K562 (cell line): ENCODE measurements at regions not wholly inside any gene's neighbourhood (a gene's known extent, or its start where the extent isn't known, plus 50 kb on each side); places are given as distances from the start of the nearest gene placed in this dataset.

Source experiments
- ATAC-seq: fragments of 200-7000 bp; cut with Tn5 transposase; 3 replicates; pipeline ENCODE4 v1.9.1; 2020; ENCODE audit warnings: moderate library complexity
- BruUV-seq: library from RNA; stranded (reverse); fragments of 400-500 nt; replicated peaks from 2 replicates; lab custom pipeline; 2021; lab: Mats Ljungman, UMichigan
- CTCF ChIA-PET: fragments of 300-600 bp; formaldehyde crosslinking; extraction: SDS; loops from one replicate; lab custom pipeline; 2021; ENCODE audit warnings: low intra/inter-chr PET ratio; lab: Yijun Ruan, JAX
- POLR2A ChIA-PET: fragments of 300-600, 350-650 bp; sonication (Branson Sonifier 250); formaldehyde crosslinking; extraction: SDS; loops from one replicate; lab custom pipeline; 2021; ENCODE audit warnings: antibody characterized with exemption, inconsistent platforms; lab: Yijun Ruan, JAX
- DNase-seq, 4 experiments: peaks; one replicate each; pipeline versions ENCODE4 v3.0.0 to v3.0.0-alpha.2; 2011 to 2018; ENCODE audit warnings: low spot score in 3 of 4, mixed read lengths in 3 of 4; ENCODE audit errors: extremely low read depth in 1 of 4
- FAIRE-seq: peaks from 2 replicates; lab custom pipeline; 2011; peaks lifted over from hg19 to GRCh38; lab: Jason Lieb, UNC
- H2AFZ ChIP-seq: 2 replicates; pipeline ENCODE4 v1.6.0; 2011; ENCODE audit warnings: low read depth, low read length, control low read depth, inconsistent platforms
- H3K27ac ChIP-seq: fragments of 200-600 bp; 3 replicates; pipeline ENCODE4 v1.8.0; 2011; ENCODE audit warnings: low read depth, mild to moderate bottlenecking, control low read depth, inconsistent platforms, low read length, moderate library complexity, mixed read lengths; ENCODE audit errors: extremely low read depth
- H3K27me3 ChIP-seq, 2 experiments: fragments of 300-600 bp in 1 of 2; 2 replicates in 1 of 2; 3 replicates in 1 of 2; pipeline versions ENCODE4 v1.6.0 to v1.8.0; 2011; ENCODE audit warnings: inconsistent platforms in 2 of 2, low read length in 2 of 2, mild to moderate bottlenecking in 1 of 2, mixed read lengths in 1 of 2, moderate library complexity in 1 of 2; ENCODE audit not compliant: control insufficient read depth in 2 of 2, insufficient read depth in 2 of 2
- H3K36me3 ChIP-seq: fragments of 300-600 bp; 3 replicates; pipeline ENCODE4 v1.8.0; 2011; ENCODE audit warnings: mild to moderate bottlenecking, low read length, inconsistent platforms; ENCODE audit not compliant: control insufficient read depth, insufficient read depth
- H3K4me1 ChIP-seq, 2 experiments: fragments of 200-600 bp in 1 of 2; replicated peaks in 1 of 2; 2 replicates in 1 of 2; 3 replicates in 1 of 2; pipeline versions ENCODE4 v1.5.1 to v1.8.0; 2011; ENCODE audit warnings: inconsistent platforms in 2 of 2, low read length in 2 of 2, mild to moderate bottlenecking in 1 of 2, mixed read lengths in 1 of 2, moderate library complexity in 1 of 2; ENCODE audit not compliant: control insufficient read depth in 2 of 2, insufficient read depth in 2 of 2
- H3K4me2 ChIP-seq: 2 replicates; pipeline ENCODE4 v1.6.1; 2011; ENCODE audit warnings: low read length, control low read depth, inconsistent platforms, mixed read lengths; ENCODE audit not compliant: insufficient read depth
- H3K4me3 ChIP-seq: fragments of 200-600 bp; sonication (generic), shearing (Covaris generic); 2 replicates; pipeline ENCODE4 v1.5.1; 2016; ENCODE audit warnings: control low read depth, inconsistent platforms
- H3K79me2 ChIP-seq: fragments of 200-600 bp; 3 replicates; pipeline ENCODE4 v1.8.0; 2011; ENCODE audit warnings: low read length, inconsistent platforms; ENCODE audit not compliant: control insufficient read depth, insufficient read depth
- H3K9ac ChIP-seq, 2 experiments: 2 replicates each; pipeline versions ENCODE4 v1.6.0 to v1.6.1; 2011; ENCODE audit warnings: low read depth in 2 of 2, low read length in 2 of 2, control low read depth in 1 of 2, inconsistent platforms in 1 of 2, mild to moderate bottlenecking in 1 of 2, mixed read lengths in 1 of 2; ENCODE audit not compliant: insufficient read depth in 1 of 2
- H3K9me1 ChIP-seq: one replicate; pipeline ENCODE4 v1.6.0; 2011; ENCODE audit warnings: inconsistent platforms, mild to moderate bottlenecking, low read length, moderate library complexity; ENCODE audit not compliant: control insufficient read depth, insufficient read depth
- H3K9me3 ChIP-seq: replicated peaks from 2 replicates; pipeline ENCODE4 v1.5.1; 2011; ENCODE audit warnings: low read depth, low read length, inconsistent platforms; ENCODE audit not compliant: control insufficient read depth, insufficient read depth
- H4K20me1 ChIP-seq: replicated peaks from 2 replicates; pipeline ENCODE4 v1.6.1; 2011; ENCODE audit warnings: low read length, inconsistent platforms, mixed read lengths; ENCODE audit not compliant: control insufficient read depth, insufficient read depth
- ADNP ChIP-seq: fragments of 200-800 bp; sonication (Bioruptor generic); IDR thresholded peaks from 2 replicates; pipeline ENCODE4 v1.6.1; 2016; ENCODE audit warnings: missing genetic modification characterization, missing compliant biosample characterization
- BACH1 ChIP-seq: fragments of 200-800 bp; sonication (Bioruptor generic); IDR thresholded peaks from 2 replicates; pipeline ENCODE4 v1.6.1; 2016; ENCODE audit warnings: missing genetic modification characterization, missing compliant biosample characterization
- CTCFL ChIP-seq: IDR thresholded peaks from 2 replicates; pipeline ENCODE4 v1.6.1; 2011; ENCODE audit warnings: borderline replicate concordance, low read depth, mild to moderate bottlenecking, moderate library complexity, low read length; ENCODE audit not compliant: insufficient read depth, poor library complexity, severe bottlenecking
- DDX20 ChIP-seq: fragments of 450-650 bp; IDR thresholded peaks from 2 replicates; pipeline ENCODE4 v1.6.1; 2016; ENCODE audit warnings: missing genetic modification characterization, low read depth, mild to moderate bottlenecking, missing compliant biosample characterization, moderate library complexity
- HMBOX1 ChIP-seq: sonication (generic); IDR thresholded peaks from 2 replicates; pipeline ENCODE4 v1.6.1; 2016
- MTA3 ChIP-seq: fragments of 450-650 bp; formaldehyde crosslinking; IDR thresholded peaks from 2 replicates; pipeline ENCODE4 v1.6.1; 2017; ENCODE audit warnings: mild to moderate bottlenecking, borderline replicate concordance
- PTTG1 ChIP-seq: fragments of 450-650 bp; IDR thresholded peaks from 2 replicates; pipeline ENCODE4 v1.6.1; 2016; ENCODE audit warnings: low read depth, mild to moderate bottlenecking, missing genetic modification characterization, missing compliant biosample characterization
- RBBP5 ChIP-seq: fragments of 200-600 bp; sonication (generic); IDR thresholded peaks from 2 replicates; pipeline ENCODE4 v1.6.1; 2012; ENCODE audit warnings: borderline replicate concordance, mild to moderate bottlenecking, low read length, control low read depth, inconsistent platforms; ENCODE audit not compliant: insufficient read depth, poor library complexity, severe bottlenecking
- SMARCC2 ChIP-seq: fragments of 450-650 bp; IDR thresholded peaks from 2 replicates; pipeline ENCODE4 v1.6.1; 2017; ENCODE audit warnings: antibody characterized with exemption, moderate library complexity, mild to moderate bottlenecking, low read depth
- SRF ChIP-seq, 2 experiments: fragments of 250-450, 450-650 bp in 1 of 2; sonication (Bioruptor Pico) in 1 of 2; sonication (generic) in 1 of 2; formaldehyde crosslinking; IDR thresholded peaks; 2 replicates each; pipeline versions ENCODE4 v1.5.0 to v1.5.1; 2020 to 2022; ENCODE audit warnings: mild to moderate bottlenecking in 1 of 2, missing genetic modification reagents in 1 of 2
- U2AF1 ChIP-seq: fragments of 200-400 bp; formaldehyde crosslinking; optimal IDR thresholded peaks from 2 replicates; pipeline ENCODE3; 2017; ENCODE audit warnings: mild to moderate bottlenecking, low read depth, low read length, moderate library complexity
- XRCC4 ChIP-seq: IDR thresholded peaks from one replicate; pipeline ENCODE4 v1.6.1; 2011; ENCODE audit not compliant: insufficient read depth, insufficient read length; ENCODE audit errors: extremely low read depth
- ZNF175 ChIP-seq: fragments of 200-800 bp; sonication (Bioruptor generic); IDR thresholded peaks from 2 replicates; pipeline ENCODE4 v1.6.1; 2016; ENCODE audit warnings: low read depth, mild to moderate bottlenecking, missing genetic modification characterization, missing compliant biosample characterization
- ZNF589 ChIP-seq: fragments of 200-800 bp; sonication (Bioruptor generic); IDR thresholded peaks from 2 replicates; pipeline ENCODE4 v1.6.1; 2016; ENCODE audit warnings: low read depth, missing genetic modification characterization, missing compliant biosample characterization
- ZNF780A ChIP-seq: fragments of 250-450 bp; sonication (Bioruptor Pico); IDR thresholded peaks from 2 replicates; pipeline ENCODE4 v1.5.0; 2021; ENCODE audit warnings: mild to moderate bottlenecking
- WGBS: fragments of 100-300 bp; shearing (Covaris generic); methylation state at CpG from one replicate; pipeline ENCODE4 v1.1.6; 2016; ENCODE audit warnings: low coverage, mixed read lengths; ENCODE audit not compliant: insufficient coverage; ENCODE audit errors: missing lambda C conversion rate; 5-methylcytosine and 5-hydroxymethylcytosine counted together
- in situ Hi-C: fragments of 300-500 bp; cut with MboI; formaldehyde crosslinking; loops from 4 replicates; pipeline ENCODE4 v1.15.0; 2018; ENCODE audit warnings: inconsistent platforms, mixed read lengths
- intact Hi-C: fragments of 100-400 bp; cut with micrococcal nuclease; formaldehyde crosslinking; loops from 2 replicates; pipeline ENCODE4 v1.14.2; 2022

GRCh38 chr14:97827746-97828145 lies 1030.6 kb downstream of the VRK1 start (continued):
- TF ChIP-seq BACH1 (tag) (no peak), XRCC4 (no peak), SMARCC2 (no peak)

GRCh38 chr14:97832776-97833175 lies 1035.6 kb downstream of the VRK1 start:
- Histone ChIP-seq H3K4me3 (no peak overlapping the region), H3K9me3 (no peaks in the 10 kb centered on the region), H2AFZ (no peak overlapping the region), H3K4me1 (no peaks in the 10 kb centered on the region), H3K4me2 (no peak overlapping the region), H3K9ac (no peak overlapping the region), H3K36me3 (no peaks in the 10 kb centered on the region), H3K27me3 (no peaks in the 10 kb centered on the region), H4K20me1 (no peaks in the 10 kb centered on the region), H3K9me1 (no peaks in the 10 kb centered on the region), H3K79me2 (no peaks in the 10 kb centered on the region), H3K27ac (no peak overlapping the region)
- FAIRE-seq = no peak
- ChIA-PET CTCF (no interaction called here), POLR2A (no interaction called here)
- no peak for ATAC-seq
- intact Hi-C loops (no loop called here), in situ Hi-C loops (no loop called here)
- no peak for DNase-seq
- WGBS = 0% methylated on average over 5 of the region's 11 CpGs
- no TSS peak for BruUV-seq
- TF ChIP-seq ADNP = no peak
- TF ChIP-seq RBBP5 = no peak
- TF ChIP-seq ZNF780A = no peak
- no peak for TF ChIP-seq SRF (CRISPR knock-in tag; IDR thresholded peaks at IDR 0.05)
- TF ChIP-seq HMBOX1 = no peak
- no peak for TF ChIP-seq CTCFL
- TF ChIP-seq ZNF175 (CRISPR knock-in tag) = no peak
- no peak for TF ChIP-seq DDX20 (tag)
- no peak for TF ChIP-seq MTA3
- no peak for TF ChIP-seq ZNF589 (CRISPR knock-in tag)
- no peak for TF ChIP-seq PTTG1 (tag)
- no peak for TF ChIP-seq U2AF1
